GM12878 (cell line): ENCODE measurements at regions not wholly inside any gene's neighbourhood (a gene's known extent, or its start where the extent isn't known, plus 50 kb on each side); places are given as distances from the start of the nearest gene placed in this dataset.

Source experiments
- ATAC-seq: fragments of 200-7000 bp; cut with Tn5 transposase; 3 replicates; pipeline ENCODE4 v1.9.1; 2020; ENCODE audit warnings: mild to moderate bottlenecking, moderate library complexity
- BruUV-seq: library from RNA; stranded (reverse); fragments of 400-500 nt; replicated peaks from 2 replicates; lab custom pipeline; 2021; lab: Mats Ljungman, UMichigan
- CTCF ChIA-PET: fragments of 300-600 bp; sonication (Branson Sonifier 250); formaldehyde crosslinking; extraction: SDS; loops from one replicate; lab custom pipeline; 2021; ENCODE audit warnings: inconsistent platforms; lab: Yijun Ruan, JAX
- POLR2A ChIA-PET: fragments of 350-600 bp; formaldehyde crosslinking; extraction: SDS; loops from one replicate; lab custom pipeline; 2021; ENCODE audit warnings: inconsistent platforms; lab: Charles Lee
- RAD21 ChIA-PET: fragments of 300-600 bp; sonication (Branson Sonifier 250); formaldehyde crosslinking; loops from one replicate; lab custom pipeline; 2023; ENCODE audit warnings: antibody characterized with exemption; ENCODE audit not compliant: unreplicated experiment; lab: Charles Lee
- SMC1A ChIA-PET: fragments of 300-600 bp; sonication (Branson Sonifier 250); formaldehyde crosslinking; loops from one replicate; lab custom pipeline; 2023; ENCODE audit not compliant: unreplicated experiment, uncharacterized antibody; lab: Charles Lee
- DNase-seq: peaks from one replicate; pipeline ENCODE4 v3.0.0-alpha.2; 2011; ENCODE audit warnings: low read depth, low spot score
- FAIRE-seq: peaks from 3 replicates; lab custom pipeline; 2011; peaks lifted over from hg19 to GRCh38; lab: Jason Lieb, UNC
- H2AFZ ChIP-seq: 2 replicates; pipeline ENCODE4 v1.6.0; 2011; ENCODE audit warnings: low read depth, low read length, control low read depth; ENCODE audit not compliant: control insufficient read depth
- H3K27ac ChIP-seq: 2 replicates; pipeline ENCODE4 v1.5.1; 2011; ENCODE audit warnings: control low read depth; ENCODE audit not compliant: control insufficient read depth, insufficient read depth
- H3K27me3 ChIP-seq, 2 experiments: replicated peaks in 1 of 2; 2 replicates each; pipeline versions ENCODE4 v1.6.0 to v1.6.1; 2011; ENCODE audit warnings: low read length in 1 of 2; ENCODE audit not compliant: control insufficient read depth in 2 of 2, insufficient read depth in 2 of 2
- H3K36me3 ChIP-seq, 2 experiments: 2 replicates each; pipeline ENCODE4 v1.5.1; 2011; ENCODE audit warnings: low read length in 1 of 2; ENCODE audit not compliant: control insufficient read depth in 2 of 2, insufficient read depth in 2 of 2
- H3K4me1 ChIP-seq: 2 replicates; pipeline ENCODE4 v1.6.1; 2011; ENCODE audit warnings: mild to moderate bottlenecking, low read length, moderate library complexity, mixed read lengths; ENCODE audit not compliant: control insufficient read depth, insufficient read depth
- H3K4me2 ChIP-seq: 2 replicates; pipeline ENCODE4 v1.6.0; 2011; ENCODE audit warnings: control low read depth; ENCODE audit not compliant: control insufficient read depth, insufficient read depth
- H3K4me3 ChIP-seq: fragments of 200-600 bp; sonication (generic); 2 replicates; pipeline ENCODE4 v1.5.1; 2016
- H3K79me2 ChIP-seq: 2 replicates; pipeline ENCODE4 v1.6.0; 2011; ENCODE audit warnings: low read length; ENCODE audit not compliant: control insufficient read depth, insufficient read depth
- H3K9ac ChIP-seq: 2 replicates; pipeline ENCODE4 v1.8.0; 2011; ENCODE audit warnings: low read length, control low read depth, mixed read lengths; ENCODE audit not compliant: control insufficient read depth, insufficient read depth
- H3K9me3 ChIP-seq: replicated peaks from 3 replicates; pipeline ENCODE4 v1.5.1; 2011; ENCODE audit warnings: mild to moderate bottlenecking, low read length; ENCODE audit not compliant: control insufficient read depth, insufficient read depth
- H4K20me1 ChIP-seq: 2 replicates; pipeline ENCODE4 v1.6.0; 2011; ENCODE audit not compliant: control insufficient read depth, insufficient read depth
- BCL3 ChIP-seq: IDR thresholded peaks from 2 replicates; pipeline ENCODE4 v1.6.1; 2011; ENCODE audit warnings: borderline replicate concordance, low read depth, mild to moderate bottlenecking, moderate library complexity, low read length; ENCODE audit not compliant: insufficient read depth, poor library complexity, severe bottlenecking
- HCFC1 ChIP-seq: fragments of 150-350 bp; IDR thresholded peaks from 2 replicates; pipeline ENCODE4 v1.6.1; 2014; ENCODE audit warnings: low read length
- MAX ChIP-seq: IDR thresholded peaks from 2 replicates; pipeline ENCODE4 v1.6.1; 2012; ENCODE audit warnings: low read depth, low read length, improper control_type of control experiment
- MXI1 ChIP-seq: fragments of 150-350 bp; IDR thresholded peaks from 2 replicates; pipeline ENCODE4 v1.6.1; 2011; ENCODE audit warnings: low read depth, mild to moderate bottlenecking, inconsistent platforms, low read length, improper control_type of control experiment
- MYB ChIP-seq: fragments of 150-350 bp; IDR thresholded peaks from 2 replicates; pipeline ENCODE4 v1.6.1; 2014; ENCODE audit warnings: mild to moderate bottlenecking, low read depth, low read length, borderline replicate concordance
- NFYA ChIP-seq: IDR thresholded peaks from 2 replicates; pipeline ENCODE4 v1.6.1; 2011; ENCODE audit warnings: low read depth, mild to moderate bottlenecking, low read length, improper control_type of control experiment, borderline replicate concordance
- RCOR1 ChIP-seq: conservative IDR thresholded peaks from 2 replicates; pipeline ENCODE4 v1.6.1; 2012; ENCODE audit warnings: low read depth, low read length, improper control_type of control experiment
- RELA ChIP-seq: fragments of 450-650 bp; IDR thresholded peaks from 2 replicates; pipeline ENCODE4 v1.8.0; 2014; ENCODE audit warnings: borderline replicate concordance; ENCODE audit not compliant: partially characterized antibody
- RUNX3 ChIP-seq: IDR thresholded peaks from 2 replicates; pipeline ENCODE4 v1.6.1; 2012; ENCODE audit warnings: low read length, inconsistent platforms
- SMAD1 ChIP-seq: fragments of 450-650 bp; IDR thresholded peaks from 2 replicates; pipeline ENCODE4 v1.6.1; 2018; ENCODE audit warnings: mild to moderate bottlenecking, low read depth; ENCODE audit not compliant: partially characterized antibody
- YBX1 ChIP-seq: fragments of 450-650 bp; IDR thresholded peaks from 2 replicates; pipeline ENCODE4 v1.6.1; 2016; ENCODE audit warnings: antibody characterized with exemption
- ZBED1 ChIP-seq: IDR thresholded peaks from 2 replicates; pipeline ENCODE4 v1.6.1; 2016; ENCODE audit warnings: borderline replicate concordance
- ZNF622 ChIP-seq: fragments of 450-650 bp; IDR thresholded peaks from 2 replicates; pipeline ENCODE4 v1.6.1; 2017; ENCODE audit warnings: mild to moderate bottlenecking, inconsistent platforms
- WGBS: methylation state at CpG from one replicate; pipeline ENCODE4 v1.1.6; 2016; ENCODE audit warnings: low lambda C conversion rate; ENCODE audit not compliant: insufficient replicate concordance, insufficient coverage; ENCODE audit errors: missing lambda C conversion rate; 5-methylcytosine and 5-hydroxymethylcytosine counted together
- in situ Hi-C: fragments of 300-500 bp; cut with MboI; formaldehyde crosslinking; loops from 9 replicates; pipeline ENCODE4 v1.14.3; 2018; ENCODE audit warnings: mixed read lengths
- intact Hi-C: fragments of 100-400 bp; cut with micrococcal nuclease; formaldehyde crosslinking; loops from one replicate; pipeline ENCODE4 v1.14.2; 2022; ENCODE audit not compliant: unreplicated experiment
- TF ChIP-seq, protein P1 (sequence below): IDR thresholded peaks from 2 replicates; pipeline ENCODE4 v1.6.1; 2011; ENCODE audit warnings: low read depth, low read length, improper control_type of control experiment, borderline replicate concordance
- TF ChIP-seq, protein P2 (sequence below): fragments of 450-650 bp; IDR thresholded peaks from 2 replicates; pipeline ENCODE4 v1.6.1; 2016; ENCODE audit warnings: mild to moderate bottlenecking, moderate library complexity, borderline replicate concordance
- TF ChIP-seq, protein P3 (sequence below): IDR thresholded peaks from 2 replicates; pipeline ENCODE4 v1.6.1; 2011; ENCODE audit warnings: mild to moderate bottlenecking, low read depth, low read length, moderate library complexity; ENCODE audit not compliant: insufficient replicate concordance

- Histone ChIP-seq H3K4me2 (no peak overlapping the region), H3K79me2 (no peaks in the 10 kb centered on the region), H3K4me3 (no peak overlapping the region), H3K36me3 (no peaks in the 10 kb centered on the region), H2AFZ (no peak overlapping the region), H3K9ac (no peak overlapping the region), H4K20me1 (no peaks in the 10 kb centered on the region), H3K4me1 (peaks cover 9% of the 10 kb centered on the region), H3K9me3 (no peaks in the 10 kb centered on the region; the same call in 2 of the 3 replicates), H3K27me3 (no peaks in the 10 kb centered on the region), H3K27ac (no peak overlapping the region)
- ChIA-PET CTCF (no interaction called here), RAD21 (no interaction called here), SMC1A (no interaction called here), POLR2A (no interaction called here)
- DNase-seq (no peak), ATAC-seq (no peak), FAIRE-seq (no peak)
- intact Hi-C loops (no loop called here), in situ Hi-C loops (no loop called here)
- BruUV-seq = no TSS peak
- WGBS = 40% methylated on average over 1 of the region's 1 CpG
- TF ChIP-seq, protein P1, sequence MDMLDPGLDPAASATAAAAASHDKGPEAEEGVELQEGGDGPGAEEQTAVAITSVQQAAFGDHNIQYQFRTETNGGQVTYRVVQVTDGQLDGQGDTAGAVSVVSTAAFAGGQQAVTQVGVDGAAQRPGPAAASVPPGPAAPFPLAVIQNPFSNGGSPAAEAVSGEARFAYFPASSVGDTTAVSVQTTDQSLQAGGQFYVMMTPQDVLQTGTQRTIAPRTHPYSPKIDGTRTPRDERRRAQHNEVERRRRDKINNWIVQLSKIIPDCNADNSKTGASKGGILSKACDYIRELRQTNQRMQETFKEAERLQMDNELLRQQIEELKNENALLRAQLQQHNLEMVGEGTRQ = no peak
- TF ChIP-seq MYB = no peak
- no peak for TF ChIP-seq NFYA
- no peak for TF ChIP-seq MXI1
- TF ChIP-seq SMAD1 = no peak
- TF ChIP-seq ZNF622 = no peak
- TF ChIP-seq BCL3 = no peak
- no peak for TF ChIP-seq RCOR1
- TF ChIP-seq, protein P2, sequence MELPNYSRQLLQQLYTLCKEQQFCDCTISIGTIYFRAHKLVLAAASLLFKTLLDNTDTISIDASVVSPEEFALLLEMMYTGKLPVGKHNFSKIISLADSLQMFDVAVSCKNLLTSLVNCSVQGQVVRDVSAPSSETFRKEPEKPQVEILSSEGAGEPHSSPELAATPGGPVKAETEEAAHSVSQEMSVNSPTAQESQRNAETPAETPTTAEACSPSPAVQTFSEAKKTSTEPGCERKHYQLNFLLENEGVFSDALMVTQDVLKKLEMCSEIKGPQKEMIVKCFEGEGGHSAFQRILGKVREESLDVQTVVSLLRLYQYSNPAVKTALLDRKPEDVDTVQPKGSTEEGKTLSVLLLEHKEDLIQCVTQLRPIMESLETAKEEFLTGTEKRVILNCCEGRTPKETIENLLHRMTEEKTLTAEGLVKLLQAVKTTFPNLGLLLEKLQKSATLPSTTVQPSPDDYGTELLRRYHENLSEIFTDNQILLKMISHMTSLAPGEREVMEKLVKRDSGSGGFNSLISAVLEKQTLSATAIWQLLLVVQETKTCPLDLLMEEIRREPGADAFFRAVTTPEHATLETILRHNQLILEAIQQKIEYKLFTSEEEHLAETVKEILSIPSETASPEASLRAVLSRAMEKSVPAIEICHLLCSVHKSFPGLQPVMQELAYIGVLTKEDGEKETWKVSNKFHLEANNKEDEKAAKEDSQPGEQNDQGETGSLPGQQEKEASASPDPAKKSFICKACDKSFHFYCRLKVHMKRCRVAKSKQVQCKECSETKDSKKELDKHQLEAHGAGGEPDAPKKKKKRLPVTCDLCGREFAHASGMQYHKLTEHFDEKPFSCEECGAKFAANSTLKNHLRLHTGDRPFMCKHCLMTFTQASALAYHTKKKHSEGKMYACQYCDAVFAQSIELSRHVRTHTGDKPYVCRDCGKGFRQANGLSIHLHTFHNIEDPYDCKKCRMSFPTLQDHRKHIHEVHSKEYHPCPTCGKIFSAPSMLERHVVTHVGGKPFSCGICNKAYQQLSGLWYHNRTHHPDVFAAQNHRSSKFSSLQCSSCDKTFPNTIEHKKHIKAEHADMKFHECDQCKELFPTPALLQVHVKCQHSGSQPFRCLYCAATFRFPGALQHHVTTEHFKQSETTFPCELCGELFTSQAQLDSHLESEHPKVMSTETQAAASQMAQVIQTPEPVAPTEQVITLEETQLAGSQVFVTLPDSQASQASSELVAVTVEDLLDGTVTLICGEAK = no peak
- TF ChIP-seq HCFC1 = no peak
- TF ChIP-seq ZBED1 = no peak
- no peak for TF ChIP-seq MAX
- no peak for TF ChIP-seq YBX1
- TF ChIP-seq RUNX3 = no peak
- no peak for TF ChIP-seq RELA
- TF ChIP-seq, protein P3, sequence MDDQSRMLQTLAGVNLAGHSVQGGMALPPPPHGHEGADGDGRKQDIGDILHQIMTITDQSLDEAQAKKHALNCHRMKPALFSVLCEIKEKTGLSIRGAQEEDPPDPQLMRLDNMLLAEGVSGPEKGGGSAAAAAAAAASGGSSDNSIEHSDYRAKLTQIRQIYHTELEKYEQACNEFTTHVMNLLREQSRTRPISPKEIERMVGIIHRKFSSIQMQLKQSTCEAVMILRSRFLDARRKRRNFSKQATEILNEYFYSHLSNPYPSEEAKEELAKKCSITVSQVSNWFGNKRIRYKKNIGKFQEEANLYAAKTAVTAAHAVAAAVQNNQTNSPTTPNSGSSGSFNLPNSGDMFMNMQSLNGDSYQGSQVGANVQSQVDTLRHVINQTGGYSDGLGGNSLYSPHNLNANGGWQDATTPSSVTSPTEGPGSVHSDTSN = no peak
These were observed 99.5 kb downstream of the GCNT1 start for GRCh38 chr9:76558465-76558864.
